SW 1271 (cell line): ENCODE measurements at regions not wholly inside any gene's neighbourhood (a gene's known extent, or its start where the extent isn't known, plus 50 kb on each side); places are given as distances from the start of the nearest gene placed in this dataset.

ENCODE experiments used
- DNase-seq, 2 experiments: peaks; one replicate each; lab custom pipeline; 2025; lab: John Stamatoyannopoulos, UW

GRCh38 chr2:163266772-163267171 is 428.2 kb upstream of the KCNH7 start:
- peak in 1 of 2 experiments; percentile 62 for DNase-seq

- no peak for DNase-seq
Observed at GRCh38 chr2:163265562-163265961, 427.0 kb upstream of the KCNH7 start.

DNA sequence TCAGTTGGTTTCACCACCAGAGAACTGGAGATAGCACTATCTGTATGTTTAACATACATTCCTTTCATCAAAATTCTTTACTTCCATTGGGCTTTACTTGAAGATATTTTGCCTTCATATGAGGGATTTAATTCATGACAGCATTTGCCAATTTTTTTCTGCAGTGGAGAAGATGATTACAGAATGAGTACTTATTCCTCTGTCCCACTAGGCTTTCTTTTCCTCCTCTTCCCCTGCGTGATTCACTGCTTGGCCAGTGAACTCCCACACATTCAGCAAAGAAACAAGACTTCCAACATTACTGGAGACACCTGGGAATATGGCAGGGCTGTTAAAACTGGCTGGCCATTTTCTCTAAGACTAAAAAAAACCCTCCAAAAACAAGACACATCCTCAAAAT is 425.8 kb upstream of the KCNH7 start:
- DNase-seq: no peak

DNA sequence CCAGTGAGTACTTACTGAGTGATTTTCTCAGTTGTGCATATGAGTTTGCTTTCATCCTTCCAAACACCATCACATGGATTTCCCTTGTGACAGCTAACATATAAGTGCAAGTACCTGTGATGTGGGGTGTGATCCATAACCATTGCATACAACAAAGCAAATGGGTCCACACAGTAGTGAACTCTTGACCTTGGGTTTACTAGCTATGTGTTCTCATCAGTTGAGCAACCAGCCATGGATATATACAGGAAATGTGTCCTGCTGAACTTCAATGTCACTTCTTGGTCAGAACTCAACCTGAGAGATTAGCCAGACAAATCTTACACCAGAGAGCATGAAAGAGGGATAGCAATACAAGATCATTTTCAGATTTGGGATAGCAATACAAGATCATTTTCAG is 420.9 kb upstream of the KCNH7 start:
- DNase-seq: no peak

DNA sequence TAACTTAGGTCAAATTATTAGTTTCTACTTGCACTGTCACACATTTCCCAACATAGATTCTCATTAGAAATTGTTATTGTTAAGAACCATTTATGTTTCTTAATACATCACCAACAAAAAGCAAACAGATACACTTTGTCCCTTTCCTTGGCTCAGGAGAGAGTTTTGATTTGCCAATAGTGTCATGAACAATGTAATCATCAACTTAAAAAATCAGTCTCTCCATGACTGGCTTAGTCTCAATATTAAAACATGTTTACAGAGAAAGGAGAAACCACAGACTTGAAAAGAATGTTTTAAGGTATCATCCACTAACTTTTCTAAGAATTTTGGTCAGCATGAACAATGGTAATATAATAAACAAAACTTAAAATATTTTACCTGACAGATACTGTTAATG is 416.5 kb upstream of the KCNH7 start:
- no peak for DNase-seq

GRCh38 chr2:163253621-163254285 is 415.2 kb upstream of the KCNH7 start:
- no peak for DNase-seq

GRCh38 chr2:163252199-163252598 is 413.6 kb upstream of the KCNH7 start:
- no peak for DNase-seq

DNA sequence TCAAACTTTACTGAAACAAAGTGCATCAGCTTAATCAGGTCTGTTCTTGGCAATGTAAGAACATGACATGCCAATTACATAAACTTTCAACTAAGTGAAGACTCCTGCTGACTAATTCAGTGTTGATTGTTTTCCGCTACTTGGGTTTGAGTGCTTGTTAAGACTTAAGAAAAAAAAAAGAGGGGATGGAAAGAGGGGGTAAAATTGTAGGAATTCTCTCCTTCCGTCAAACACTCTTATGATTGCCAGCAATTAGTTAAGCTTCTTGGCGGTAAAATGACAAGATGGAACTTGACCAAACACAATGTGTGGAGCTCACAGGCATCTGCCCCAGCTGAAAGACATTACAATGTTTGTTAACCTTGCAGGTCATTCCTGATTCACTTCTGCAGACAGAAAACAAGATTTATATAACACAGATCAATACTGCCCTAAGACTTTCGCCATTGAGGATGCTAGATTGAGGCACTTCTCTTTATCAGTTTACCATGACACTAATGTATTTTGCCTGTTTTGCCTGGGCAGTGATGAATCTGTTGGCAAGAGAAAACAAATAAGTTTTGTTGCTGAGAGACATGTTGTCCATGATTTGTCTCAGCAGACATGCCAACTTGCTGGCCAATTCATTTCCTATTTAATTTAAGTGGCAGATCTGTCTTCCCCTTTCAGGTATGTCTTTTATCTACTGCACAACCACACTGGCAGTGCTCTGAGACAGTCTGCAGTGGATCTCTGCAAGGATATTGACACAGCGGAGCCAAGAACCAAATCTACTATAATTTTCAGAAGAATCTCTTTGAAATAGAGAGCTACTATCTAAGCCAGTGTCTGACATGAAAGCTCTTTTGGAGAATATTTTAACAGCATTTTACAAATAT is 410.0 kb upstream of the KCNH7 start:
- DNase-seq: no peak

DNA sequence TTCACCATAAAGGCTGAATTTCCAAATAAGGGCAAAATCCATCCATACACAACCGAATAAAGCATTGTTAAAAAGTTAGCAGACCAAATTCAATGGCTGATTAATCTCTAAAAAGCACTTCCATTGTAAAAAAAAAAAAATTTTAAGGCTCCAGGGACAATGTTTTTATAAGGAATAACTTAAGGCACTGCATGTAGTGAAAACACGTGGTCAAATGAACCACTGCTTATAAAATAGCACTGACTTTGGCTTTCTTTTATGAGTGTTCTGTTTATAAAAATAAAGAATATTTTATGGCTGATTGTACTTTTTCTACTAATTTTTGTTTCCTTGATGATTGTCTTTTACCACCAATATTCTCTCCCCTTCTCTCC is 409.3 kb upstream of the KCNH7 start:
- DNase-seq: no peak

DNA sequence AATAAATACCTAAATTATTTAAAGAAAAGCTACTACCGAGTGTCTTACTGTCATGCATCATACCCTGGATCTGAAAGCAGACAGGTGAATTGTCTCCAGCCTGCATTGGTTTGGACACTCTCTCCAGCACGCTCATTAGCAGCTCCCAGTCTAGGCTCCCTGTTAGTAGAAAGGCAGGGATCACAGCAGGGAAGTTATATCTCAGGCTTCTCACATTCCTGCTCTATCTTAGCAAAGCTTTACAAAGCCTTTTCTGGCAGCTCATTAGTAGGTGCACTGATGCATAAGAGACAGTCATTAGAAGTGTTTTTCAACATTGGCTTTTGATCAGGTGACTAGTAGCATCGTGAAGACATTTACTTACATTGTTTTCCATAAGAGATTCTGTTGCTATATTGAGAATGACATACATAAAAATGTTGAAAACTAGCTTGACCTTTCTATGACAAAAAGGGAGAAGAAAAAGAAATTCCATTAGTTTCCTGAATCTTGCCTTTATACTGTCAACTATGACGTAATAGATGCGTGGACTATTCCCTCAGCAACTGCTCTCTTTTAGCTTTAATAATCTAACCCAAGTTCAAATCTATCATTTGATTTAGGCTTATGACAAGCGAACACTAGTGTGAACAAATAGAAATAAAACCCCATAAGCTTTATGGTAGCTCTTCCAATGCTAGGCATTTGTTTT is 408.7 kb upstream of the KCNH7 start:
- DNase-seq: no peak

- DNase-seq: no peak
Observed at GRCh38 chr2:163246135-163246534, 407.6 kb upstream of the KCNH7 start.

DNA sequence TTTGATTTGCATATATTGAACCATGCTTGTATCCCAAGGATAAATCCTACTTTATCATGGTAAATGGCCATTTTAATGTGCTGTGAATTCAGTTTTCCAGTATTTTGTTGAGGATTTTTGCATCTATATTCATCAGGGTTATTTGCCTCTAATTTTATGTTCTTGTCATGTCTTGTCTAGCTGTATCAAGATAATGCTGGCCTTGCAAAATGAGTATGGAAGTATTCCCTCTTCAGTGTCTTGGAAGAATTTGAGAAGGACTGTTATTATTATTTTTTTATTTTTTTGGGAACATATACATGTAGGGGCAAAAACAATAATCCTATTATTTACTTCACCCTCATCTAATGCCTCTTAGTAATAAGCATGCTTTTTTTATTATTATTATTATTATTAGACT is 398.0 kb upstream of the KCNH7 start:
- no peak for DNase-seq

DNA sequence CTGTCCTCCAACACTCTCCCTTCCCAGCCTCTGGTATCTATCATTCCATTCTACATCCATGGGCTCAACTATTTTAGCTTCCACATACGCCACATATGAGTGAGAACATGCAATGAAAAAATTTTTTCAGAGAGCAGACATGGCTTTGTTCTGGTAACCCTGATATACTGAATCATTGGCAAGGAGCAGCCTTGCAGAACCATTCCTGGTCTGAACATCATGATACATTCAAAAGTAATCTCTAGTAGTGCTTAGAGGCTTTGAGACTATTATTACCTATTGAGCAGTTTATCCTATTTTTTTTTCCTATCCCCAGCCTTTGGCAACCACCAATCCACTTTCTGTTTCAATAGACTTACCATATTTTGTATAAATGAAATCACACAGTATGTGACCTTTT is 393.1 kb upstream of the KCNH7 start:
- DNase-seq: no peak

DNA sequence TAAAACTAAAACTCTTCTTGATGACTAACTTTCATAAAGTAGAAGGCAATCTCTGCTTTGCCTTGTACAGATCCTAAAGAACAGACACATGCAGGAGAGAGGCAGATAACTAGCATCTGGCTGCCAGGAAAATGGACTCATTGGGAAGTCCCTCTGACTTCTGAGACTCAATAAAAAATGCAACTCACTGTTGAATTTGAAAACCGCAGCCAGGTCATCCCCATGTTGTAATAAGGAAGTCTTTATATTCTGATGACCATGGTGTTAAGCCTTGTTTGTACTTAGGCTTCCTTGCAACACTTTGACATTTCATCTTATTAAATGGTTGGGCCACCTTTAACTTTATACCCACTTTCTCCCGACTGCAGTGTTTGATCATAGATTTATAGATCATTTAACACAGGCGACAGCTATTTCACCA is 375.1 kb upstream of the KCNH7 start:
- no peak for DNase-seq

DNA sequence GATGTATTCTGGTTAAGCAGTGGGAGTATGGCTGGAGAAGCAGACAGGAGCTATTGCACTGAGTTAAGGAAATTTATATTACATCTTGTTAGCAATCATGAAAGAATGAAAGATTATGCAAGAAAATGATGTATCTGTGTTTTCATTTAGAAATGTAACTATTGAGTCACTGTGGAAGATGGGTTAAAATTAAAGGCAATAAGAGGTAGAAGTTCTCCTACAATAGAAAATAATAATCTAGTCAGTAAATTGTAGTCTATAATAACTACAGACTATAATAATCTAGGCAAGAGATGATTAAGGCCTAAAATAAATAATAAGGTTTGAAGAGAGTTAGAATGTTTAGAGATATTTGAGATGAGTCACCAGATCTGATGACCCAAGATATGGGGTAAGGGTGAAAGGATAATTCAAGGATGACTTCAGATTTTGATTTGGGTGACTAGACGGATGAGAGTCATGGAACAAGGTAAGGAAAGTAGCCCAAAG is 371.9 kb upstream of the KCNH7 start:
- DNase-seq: no peak

DNA sequence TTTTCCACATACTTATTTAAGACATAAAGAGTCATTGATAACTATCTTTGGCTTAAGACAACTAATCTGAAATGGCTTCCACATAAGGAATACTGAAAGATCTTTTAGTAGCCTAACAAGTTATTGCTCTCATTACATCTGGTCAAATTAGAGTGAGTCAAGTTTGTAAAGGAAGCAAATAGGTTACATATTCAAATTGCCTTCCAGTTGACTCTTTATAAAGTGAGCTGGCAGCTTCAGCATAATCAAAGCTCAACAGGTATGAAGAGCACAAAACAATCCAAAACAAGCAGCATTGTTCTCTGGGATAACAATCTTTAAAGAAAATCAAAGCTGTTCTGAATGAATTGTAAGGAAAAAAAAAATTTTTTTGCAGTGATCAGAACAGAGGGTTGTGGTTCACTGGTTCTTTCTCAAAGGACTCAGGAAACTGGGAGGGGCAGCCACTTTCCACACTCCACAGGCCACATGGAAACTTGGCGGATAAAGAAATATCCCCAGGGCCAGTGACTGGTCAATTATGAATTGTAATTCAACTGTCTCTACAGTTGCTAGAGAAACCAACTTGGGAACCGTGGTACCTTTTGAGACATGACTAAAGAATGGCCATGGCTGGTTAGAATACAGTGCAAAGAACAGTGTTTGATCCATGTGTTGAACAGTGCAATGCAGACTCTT is 369.3 kb upstream of the KCNH7 start:
- DNase-seq: no peak

DNA sequence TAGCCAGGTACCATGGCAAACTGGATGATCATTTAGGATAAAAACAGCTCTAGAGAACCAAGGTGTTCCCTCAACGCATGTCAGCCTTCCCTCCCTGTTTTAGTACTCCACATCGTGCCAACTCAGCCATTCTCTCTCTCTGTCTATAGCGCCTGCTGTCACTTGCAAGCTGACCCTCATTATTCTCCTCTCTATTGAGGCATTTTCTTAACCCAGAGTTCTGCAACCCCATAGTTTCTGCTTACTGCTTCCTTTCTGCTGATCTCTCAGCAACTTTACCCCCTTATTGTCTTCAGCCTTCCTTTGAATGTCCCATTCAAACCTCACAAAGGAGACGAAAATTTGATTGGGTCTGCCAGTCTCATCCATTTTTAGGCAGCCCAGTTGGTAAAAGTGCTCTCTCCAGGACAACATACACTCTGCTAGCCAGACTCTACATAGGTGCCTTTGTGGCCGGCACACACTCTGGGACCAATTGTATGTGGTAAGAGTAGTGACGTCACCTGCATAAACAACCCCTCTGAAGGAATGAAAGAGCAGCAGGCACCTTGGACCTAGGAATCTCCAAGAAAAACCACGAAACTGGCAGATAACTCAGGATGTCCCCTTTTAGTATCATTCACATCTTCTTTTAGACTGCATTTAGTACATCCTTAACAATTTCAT is 367.2 kb upstream of the KCNH7 start:
- DNase-seq: no peak

- no peak for DNase-seq
Observed at GRCh38 chr2:163200741-163201140, 362.2 kb upstream of the KCNH7 start.

GRCh38 chr2:163198972-163199371 is 360.4 kb upstream of the KCNH7 start:
- DNase-seq: no peak

GRCh38 chr2:163198007-163198406 is 359.4 kb upstream of the KCNH7 start:
- DNase-seq: no peak

- peak in 1 of 2 experiments; percentile 33 for DNase-seq
Observed at GRCh38 chr2:163191372-163191771, 352.8 kb upstream of the KCNH7 start.
